Liver (tissue), 8 donors: ENCODE measurements at regions not wholly inside any gene's neighbourhood (a gene's known extent, or its start where the extent isn't known, plus 50 kb on each side); places are given as distances from the start of the nearest gene placed in this dataset.

Experiments used
- DNase-seq: peaks from one replicate; pipeline ENCODE4 v3.0.0-alpha.2; 2017; ENCODE audit warnings: low spot score
- H3K27ac ChIP-seq, 2 donors: one replicate each; pipeline ENCODE4 v1.7.0; 2013; ENCODE audit warnings: inconsistent platforms in 2 of 2, low read length in 2 of 2, control low read depth in 1 of 2, low read depth in 1 of 2, mild to moderate bottlenecking in 1 of 2
- H3K27me3 ChIP-seq, 4 donors: one replicate each; pipeline versions ENCODE4 v1.6.1 to v1.7.0; 2013; ENCODE audit warnings: low read length in 3 of 4, inconsistent platforms in 1 of 4, mild to moderate bottlenecking in 1 of 4, moderate library complexity in 1 of 4; ENCODE audit not compliant: control insufficient read depth in 4 of 4, insufficient read depth in 4 of 4
- H3K36me3 ChIP-seq, 4 donors: one replicate each; pipeline versions ENCODE4 v1.6.1 to v1.7.0; 2013; ENCODE audit warnings: low read length in 3 of 4, mild to moderate bottlenecking in 3 of 4, low read depth in 1 of 4, moderate library complexity in 1 of 4; ENCODE audit not compliant: control insufficient read depth in 4 of 4, insufficient read depth in 3 of 4
- H3K4me1 ChIP-seq, 4 donors: one replicate each; pipeline versions ENCODE4 v1.6.1 to v1.7.0; 2013; ENCODE audit warnings: low read length in 3 of 4, mild to moderate bottlenecking in 3 of 4, moderate library complexity in 1 of 4; ENCODE audit not compliant: control insufficient read depth in 4 of 4, insufficient read depth in 4 of 4
- H3K4me3 ChIP-seq, 3 donors: one replicate each; pipeline versions ENCODE4 v1.6.1 to v1.7.0; 2013; ENCODE audit warnings: low read length in 3 of 3, control low read depth in 1 of 3, low read depth in 1 of 3, mild to moderate bottlenecking in 1 of 3
- H3K9ac ChIP-seq, 2 donors: one replicate each; pipeline ENCODE4 v1.7.0; 2013; ENCODE audit warnings: low read length in 2 of 2, mild to moderate bottlenecking in 2 of 2, moderate library complexity in 2 of 2, control low read depth in 1 of 2, low read depth in 1 of 2
- H3K9me3 ChIP-seq, 4 donors: one replicate each; pipeline versions ENCODE4 v1.6.1 to v1.7.0; 2013; ENCODE audit warnings: low read length in 3 of 4; ENCODE audit not compliant: control insufficient read depth in 4 of 4
- CTCF ChIP-seq: fragments of 150-350 bp; IDR thresholded peaks from 2 replicates; pipeline ENCODE4 v1.5.1; 2017; ENCODE audit warnings: improper control_type of control experiment, low read depth, low read length; ENCODE audit not compliant: missing input control
- EGR1 ChIP-seq, 2 donors: IDR thresholded peaks; 2 replicates each; pipeline ENCODE4 v1.6.1; 2016 to 2018; ENCODE audit warnings: antibody characterized with exemption in 2 of 2, low read depth in 2 of 2
- FOXA1 ChIP-seq: IDR thresholded peaks from 2 replicates; pipeline ENCODE4 v1.6.1; 2016; ENCODE audit warnings: antibody characterized with exemption
- FOXA2 ChIP-seq: IDR thresholded peaks from 2 replicates; pipeline ENCODE4 v1.6.1; 2016; ENCODE audit warnings: antibody characterized with exemption
- HNF4A ChIP-seq, 2 donors: conservative IDR thresholded peaks; 2 replicates each; pipeline ENCODE4 v1.6.1; 2016; ENCODE audit warnings: antibody characterized with exemption in 2 of 2, mild to moderate bottlenecking in 2 of 2
- HNF4G ChIP-seq: IDR thresholded peaks from 2 replicates; pipeline ENCODE4 v1.6.1; 2016; ENCODE audit warnings: antibody characterized with exemption
- JUND ChIP-seq, 2 donors: IDR thresholded peaks; 2 replicates each; pipeline ENCODE4 v1.6.1; 2016; ENCODE audit warnings: antibody characterized with exemption in 2 of 2
- NR2F2 ChIP-seq: IDR thresholded peaks from 2 replicates; pipeline ENCODE4 v1.6.1; 2016; ENCODE audit warnings: antibody characterized with exemption
- RAD21 ChIP-seq, 2 donors: IDR thresholded peaks; 2 replicates each; pipeline ENCODE4 v1.6.1; 2016; ENCODE audit warnings: antibody characterized with exemption in 2 of 2, mild to moderate bottlenecking in 2 of 2
- REST ChIP-seq: IDR thresholded peaks from 2 replicates; pipeline ENCODE4 v1.6.1; 2016; ENCODE audit warnings: antibody characterized with exemption, mild to moderate bottlenecking
- RXRA ChIP-seq, 2 donors: IDR thresholded peaks; 2 replicates each; pipeline ENCODE4 v1.6.1; 2017 to 2018; ENCODE audit warnings: antibody characterized with exemption in 2 of 2, mild to moderate bottlenecking in 1 of 2
- SP1 ChIP-seq: IDR thresholded peaks from 2 replicates; pipeline ENCODE4 v1.6.1; 2018; ENCODE audit warnings: antibody characterized with exemption, mild to moderate bottlenecking
- TAF1 ChIP-seq: conservative IDR thresholded peaks from 2 replicates; pipeline ENCODE4 v1.6.1; 2016; ENCODE audit warnings: antibody characterized with exemption, mild to moderate bottlenecking
- YY1 ChIP-seq: IDR thresholded peaks from 2 replicates; pipeline ENCODE4 v1.6.1; 2016; ENCODE audit warnings: antibody characterized with exemption, mild to moderate bottlenecking
- WGBS: extraction: QIAGEN DNeasy Blood & Tissue Kit; methylation state at CpG from one replicate; pipeline ENCODE4 v1.1.7; 2013; 5-methylcytosine and 5-hydroxymethylcytosine counted together
- TF ChIP-seq, protein P1 (sequence below): IDR thresholded peaks from 2 replicates; pipeline ENCODE4 v1.6.1; 2016; ENCODE audit warnings: antibody characterized with exemption
- TF ChIP-seq, protein P2 (sequence below): IDR thresholded peaks from 2 replicates; pipeline ENCODE4 v1.6.1; 2016; ENCODE audit warnings: antibody characterized with exemption
- donor health status: healthy.
- donor health status: healthy.
- donor health status: healthy.
- donor health status: healthy.
- donor health status: healthy.

- no peak overlapping the region for H3K27ac ChIP-seq
- DNase-seq = no peak
- no peaks in the 10 kb centered on the region for H3K4me1 ChIP-seq
- H3K36me3 ChIP-seq = no peaks in the 10 kb centered on the region
- no peak overlapping the region for H3K4me3 ChIP-seq
- TF ChIP-seq, protein P1, sequence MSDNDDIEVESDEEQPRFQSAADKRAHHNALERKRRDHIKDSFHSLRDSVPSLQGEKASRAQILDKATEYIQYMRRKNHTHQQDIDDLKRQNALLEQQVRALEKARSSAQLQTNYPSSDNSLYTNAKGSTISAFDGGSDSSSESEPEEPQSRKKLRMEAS = no peak
- TF ChIP-seq EGR1 (IDR thresholded peaks at IDR 0.05; ENCODE audit: low read depth in 2 of 2) = no peak
- TF ChIP-seq YY1 = no peak
- no peak for TF ChIP-seq FOXA2
- no peak for TF ChIP-seq SP1
- TF ChIP-seq HNF4G = no peak
- no peak for TF ChIP-seq JUND (IDR thresholded peaks at IDR 0.05)
- TF ChIP-seq, protein P2, sequence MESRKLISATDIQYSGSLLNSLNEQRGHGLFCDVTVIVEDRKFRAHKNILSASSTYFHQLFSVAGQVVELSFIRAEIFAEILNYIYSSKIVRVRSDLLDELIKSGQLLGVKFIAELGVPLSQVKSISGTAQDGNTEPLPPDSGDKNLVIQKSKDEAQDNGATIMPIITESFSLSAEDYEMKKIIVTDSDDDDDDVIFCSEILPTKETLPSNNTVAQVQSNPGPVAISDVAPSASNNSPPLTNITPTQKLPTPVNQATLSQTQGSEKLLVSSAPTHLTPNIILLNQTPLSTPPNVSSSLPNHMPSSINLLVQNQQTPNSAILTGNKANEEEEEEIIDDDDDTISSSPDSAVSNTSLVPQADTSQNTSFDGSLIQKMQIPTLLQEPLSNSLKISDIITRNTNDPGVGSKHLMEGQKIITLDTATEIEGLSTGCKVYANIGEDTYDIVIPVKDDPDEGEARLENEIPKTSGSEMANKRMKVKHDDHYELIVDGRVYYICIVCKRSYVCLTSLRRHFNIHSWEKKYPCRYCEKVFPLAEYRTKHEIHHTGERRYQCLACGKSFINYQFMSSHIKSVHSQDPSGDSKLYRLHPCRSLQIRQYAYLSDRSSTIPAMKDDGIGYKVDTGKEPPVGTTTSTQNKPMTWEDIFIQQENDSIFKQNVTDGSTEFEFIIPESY = no peak
- TF ChIP-seq TAF1 = no peak
- no peak for TF ChIP-seq FOXA1
- TF ChIP-seq RXRA (IDR thresholded peaks at IDR 0.05) = no peak
- no peaks in the 10 kb centered on the region for H3K9me3 ChIP-seq
- no peaks in the 10 kb centered on the region for H3K27me3 ChIP-seq
- 62% methylated on average over 1 of the region's 1 CpG for WGBS
- H3K9ac ChIP-seq = no peak overlapping the region
These were observed 181.4 kb upstream of the ID4 start for GRCh38 chr6:19655744-19656143.

GRCh38 chr6:19660123-19660910 is 176.9 kb upstream of the ID4 start:
- WGBS = 32% methylated on average over 2 of the region's 2 CpGs

More at GRCh38 chr6:19660123-19660910, 176.9 kb upstream of the ID4 start:
- no peaks in the 10 kb centered on the region for H3K9me3 ChIP-seq
- no peaks in the 10 kb centered on the region for H3K36me3 ChIP-seq
- no peak overlapping the region for H3K4me3 ChIP-seq
- no peak for TF ChIP-seq EGR1 (IDR thresholded peaks at IDR 0.05; ENCODE audit: low read depth in 2 of 2)
- no peak for TF ChIP-seq TAF1
- no peak for TF ChIP-seq HNF4G
- no peak for TF ChIP-seq REST
- no peak for TF ChIP-seq CTCF
- TF ChIP-seq RAD21 (IDR thresholded peaks at IDR 0.05) = no peak
- TF ChIP-seq, protein P2 = no peak
- no peak for TF ChIP-seq NR2F2
- no peak for TF ChIP-seq HNF4A (conservative IDR thresholded peaks at IDR 0.05)
- no peak for TF ChIP-seq YY1
- no peak for TF ChIP-seq JUND (IDR thresholded peaks at IDR 0.05)
- TF ChIP-seq RXRA (IDR thresholded peaks at IDR 0.05) = no peak
- no peak for TF ChIP-seq FOXA2
- TF ChIP-seq, protein P1 = no peak
- TF ChIP-seq SP1 = no peak
- TF ChIP-seq FOXA1 = no peak
- no peak for DNase-seq
- H3K27ac ChIP-seq = no peak overlapping the region
- no peaks in the 10 kb centered on the region for H3K27me3 ChIP-seq
- H3K4me1 ChIP-seq = peaks cover 0 to 1% (median 0%) of the 10 kb centered on the region in 4 donors
- no peak overlapping the region for H3K9ac ChIP-seq
